ENCODE measurements at regions not wholly inside any gene's neighbourhood (a gene's known extent, or its start where the extent isn't known, plus 50 kb on each side); places are given as distances from the start of the nearest gene placed in this dataset.
A peak's percentile ranks its signal among the peaks of the same experiment; 100 is the strongest.

- no peaks in the 10 kb centered on the region for H3K4me1 ChIP-seq (ENCODE audit: low read depth)
- H3K27me3 ChIP-seq = no peaks in the 10 kb centered on the region
- TF ChIP-seq, protein P1, sequence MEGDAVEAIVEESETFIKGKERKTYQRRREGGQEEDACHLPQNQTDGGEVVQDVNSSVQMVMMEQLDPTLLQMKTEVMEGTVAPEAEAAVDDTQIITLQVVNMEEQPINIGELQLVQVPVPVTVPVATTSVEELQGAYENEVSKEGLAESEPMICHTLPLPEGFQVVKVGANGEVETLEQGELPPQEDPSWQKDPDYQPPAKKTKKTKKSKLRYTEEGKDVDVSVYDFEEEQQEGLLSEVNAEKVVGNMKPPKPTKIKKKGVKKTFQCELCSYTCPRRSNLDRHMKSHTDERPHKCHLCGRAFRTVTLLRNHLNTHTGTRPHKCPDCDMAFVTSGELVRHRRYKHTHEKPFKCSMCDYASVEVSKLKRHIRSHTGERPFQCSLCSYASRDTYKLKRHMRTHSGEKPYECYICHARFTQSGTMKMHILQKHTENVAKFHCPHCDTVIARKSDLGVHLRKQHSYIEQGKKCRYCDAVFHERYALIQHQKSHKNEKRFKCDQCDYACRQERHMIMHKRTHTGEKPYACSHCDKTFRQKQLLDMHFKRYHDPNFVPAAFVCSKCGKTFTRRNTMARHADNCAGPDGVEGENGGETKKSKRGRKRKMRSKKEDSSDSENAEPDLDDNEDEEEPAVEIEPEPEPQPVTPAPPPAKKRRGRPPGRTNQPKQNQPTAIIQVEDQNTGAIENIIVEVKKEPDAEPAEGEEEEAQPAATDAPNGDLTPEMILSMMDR (IDR thresholded peaks at IDR 0.05; ENCODE audit: low read depth, low read length) = no peak
- no peak overlapping the region for H3K4me3 ChIP-seq
- no peak overlapping the region for H3K27ac ChIP-seq
- no peaks in the 10 kb centered on the region for H3K36me3 ChIP-seq
- DNase-seq (ENCODE audit: low read depth in 1 of 2, low spot score in 1 of 2) = peak in 1 of 2 donors; percentile 11
- H3K9me3 ChIP-seq (ENCODE audit: low read depth) = no peaks in the 10 kb centered on the region
Observed at GRCh38 chr7:22633286-22633953, 93.6 kb upstream of the IL6 start.

DNA sequence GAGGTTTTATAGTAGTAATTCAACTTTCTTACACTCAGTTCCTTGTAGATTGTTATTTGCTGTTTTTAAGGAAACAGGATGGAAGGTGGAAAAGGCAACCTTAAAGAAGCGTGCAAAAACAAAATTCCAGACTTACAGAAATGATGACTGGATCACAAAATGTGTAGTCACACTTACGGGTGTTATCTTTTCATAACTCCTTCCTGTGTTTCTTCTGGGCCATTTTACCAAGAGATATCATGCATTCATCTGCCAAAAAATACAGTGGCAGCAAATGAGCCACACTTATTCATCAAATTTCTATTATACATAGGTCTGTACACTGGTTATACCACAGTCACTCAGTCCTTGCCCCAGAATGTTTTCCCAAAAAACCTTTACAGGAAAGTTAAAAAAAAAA is 94.3 kb upstream of the IL6 start:
- Histone ChIP-seq H3K4me1 (ENCODE audit: low read depth) (no peaks in the 10 kb centered on the region), H3K4me3 (no peak overlapping the region), H3K27ac (no peak overlapping the region), H3K36me3 (no peaks in the 10 kb centered on the region), H3K27me3 (no peaks in the 10 kb centered on the region), H3K9me3 (ENCODE audit: low read depth) (no peaks in the 10 kb centered on the region)
- peak in 1 of 2 donors; percentile 34 for DNase-seq (ENCODE audit: low read depth in 1 of 2, low spot score in 1 of 2)
- TF ChIP-seq, protein P1 (IDR thresholded peaks at IDR 0.05; ENCODE audit: low read depth, low read length) = no peak

GRCh38 chr7:22631730-22632129 is 95.3 kb upstream of the IL6 start:
- DNase-seq (ENCODE audit: low read depth in 1 of 2, low spot score in 1 of 2) = peak in 1 of 2 donors; percentile 14
- Histone ChIP-seq H3K27ac (no peak overlapping the region), H3K27me3 (no peaks in the 10 kb centered on the region), H3K4me1 (ENCODE audit: low read depth) (no peaks in the 10 kb centered on the region), H3K4me3 (no peak overlapping the region), H3K36me3 (no peaks in the 10 kb centered on the region), H3K9me3 (ENCODE audit: low read depth) (no peaks in the 10 kb centered on the region)
- TF ChIP-seq, protein P1 (IDR thresholded peaks at IDR 0.05; ENCODE audit: low read depth, low read length) = no peak

GRCh38 chr7:22630069-22630468 is 96.9 kb upstream of the IL6 start:
- Histone ChIP-seq H3K4me3 (no peak overlapping the region), H3K27me3 (no peaks in the 10 kb centered on the region), H3K36me3 (no peaks in the 10 kb centered on the region), H3K4me1 (ENCODE audit: low read depth) (no peaks in the 10 kb centered on the region), H3K27ac (no peak overlapping the region), H3K9me3 (ENCODE audit: low read depth) (no peaks in the 10 kb centered on the region)
- DNase-seq (ENCODE audit: low read depth in 1 of 2, low spot score in 1 of 2) = no peak
- TF ChIP-seq, protein P1 (IDR thresholded peaks at IDR 0.05; ENCODE audit: low read depth, low read length) = no peak

- Histone ChIP-seq H3K27me3 (no peaks in the 10 kb centered on the region), H3K4me1 (ENCODE audit: low read depth) (no peaks in the 10 kb centered on the region), H3K27ac (no peak overlapping the region), H3K9me3 (ENCODE audit: low read depth) (no peaks in the 10 kb centered on the region), H3K36me3 (no peaks in the 10 kb centered on the region), H3K4me3 (no peak overlapping the region)
- TF ChIP-seq, protein P1 (IDR thresholded peaks at IDR 0.05; ENCODE audit: low read depth, low read length) = no peak
- DNase-seq (ENCODE audit: low read depth in 1 of 2, low spot score in 1 of 2) = peak in 1 of 2 donors; percentile 27
Observed at GRCh38 chr7:22629056-22629455, 97.9 kb upstream of the IL6 start.
